MM.1S (cell line): ENCODE measurements at regions not wholly inside any gene's neighbourhood (a gene's known extent, or its start where the extent isn't known, plus 50 kb on each side); places are given as distances from the start of the nearest gene placed in this dataset.

Source experiments
- DNase-seq: peaks from one replicate; pipeline ENCODE4 v3.0.0-alpha.2; 2015
- H2AFZ ChIP-seq: fragments of 300-600 bp; sonication (generic); 2 replicates; pipeline ENCODE4 v1.6.0; 2016; ENCODE audit warnings: antibody characterized with exemption, low read length
- H3F3A ChIP-seq: fragments of 300-600 bp; sonication (generic); 2 replicates; pipeline ENCODE4 v1.6.1; 2016; ENCODE audit warnings: mild to moderate bottlenecking, antibody characterized with exemption, low read length, moderate library complexity, mixed read lengths; ENCODE audit not compliant: insufficient read depth
- H3K27ac ChIP-seq: fragments of 300-600 bp; sonication (generic); 2 replicates; pipeline ENCODE4 v1.5.1; 2016; ENCODE audit warnings: mild to moderate bottlenecking, low read length
- H3K27me3 ChIP-seq: fragments of 300-600 bp; sonication (generic); replicated peaks from 2 replicates; pipeline ENCODE4 v1.6.0; 2016; ENCODE audit warnings: low read length; ENCODE audit not compliant: insufficient read depth
- H3K36me3 ChIP-seq: fragments of 300-600 bp; sonication (generic); replicated peaks from 2 replicates; pipeline ENCODE4 v1.6.1; 2016; ENCODE audit warnings: mild to moderate bottlenecking, low read length, mixed read lengths; ENCODE audit not compliant: insufficient read depth
- H3K4me1 ChIP-seq: fragments of 300-600 bp; sonication (generic); 2 replicates; pipeline ENCODE4 v1.6.1; 2016; ENCODE audit warnings: low read length, mixed read lengths
- H3K4me2 ChIP-seq: fragments of 300-600 bp; sonication (generic); 2 replicates; pipeline ENCODE4 v1.6.0; 2016; ENCODE audit warnings: low read depth, low read length
- H3K4me3 ChIP-seq: fragments of 300-600 bp; sonication (generic); 2 replicates; pipeline ENCODE4 v1.5.1; 2016; ENCODE audit warnings: low read length, mixed read lengths
- H3K79me2 ChIP-seq: fragments of 300-600 bp; sonication (generic); 2 replicates; pipeline ENCODE4 v1.6.1; 2016; ENCODE audit warnings: mixed run types, low read length, mixed read lengths
- H3K9ac ChIP-seq: fragments of 300-600 bp; sonication (generic); 2 replicates; pipeline ENCODE4 v1.6.1; 2016; ENCODE audit warnings: low read length, mixed read lengths
- H3K9me2 ChIP-seq: fragments of 300-600 bp; sonication (generic); replicated peaks from 2 replicates; pipeline ENCODE4 v1.6.1; 2016; ENCODE audit warnings: mild to moderate bottlenecking, low read length, mixed read lengths; ENCODE audit not compliant: insufficient read depth
- H3K9me3 ChIP-seq: fragments of 300-600 bp; sonication (generic); replicated peaks from 2 replicates; pipeline ENCODE4 v1.6.1; 2016; ENCODE audit warnings: mild to moderate bottlenecking, low read length, mixed read lengths; ENCODE audit not compliant: insufficient read depth
- H4K20me1 ChIP-seq: fragments of 300-600 bp; sonication (generic); 2 replicates; pipeline ENCODE4 v1.6.1; 2016; ENCODE audit warnings: mild to moderate bottlenecking, low read length, moderate library complexity, mixed read lengths; ENCODE audit not compliant: insufficient read depth
- EZH2 ChIP-seq: fragments of 300-600 bp; sonication (generic); optimal IDR thresholded peaks from 2 replicates; pipeline ENCODE3; 2017; ENCODE audit warnings: low read depth, mild to moderate bottlenecking, antibody characterized with exemption, low read length, mixed read lengths
- EZH2phosphoT487 ChIP-seq: fragments of 300-600 bp; sonication (generic); IDR thresholded peaks from 2 replicates; pipeline ENCODE4 v1.6.1; 2018; ENCODE audit warnings: antibody characterized with exemption, low read length
- TF ChIP-seq, protein P1 (sequence below): fragments of 300-600 bp; sonication (generic); IDR thresholded peaks from 2 replicates; pipeline ENCODE4 v1.5.1; 2016; ENCODE audit warnings: antibody characterized with exemption, low read length, mixed read lengths

DNA sequence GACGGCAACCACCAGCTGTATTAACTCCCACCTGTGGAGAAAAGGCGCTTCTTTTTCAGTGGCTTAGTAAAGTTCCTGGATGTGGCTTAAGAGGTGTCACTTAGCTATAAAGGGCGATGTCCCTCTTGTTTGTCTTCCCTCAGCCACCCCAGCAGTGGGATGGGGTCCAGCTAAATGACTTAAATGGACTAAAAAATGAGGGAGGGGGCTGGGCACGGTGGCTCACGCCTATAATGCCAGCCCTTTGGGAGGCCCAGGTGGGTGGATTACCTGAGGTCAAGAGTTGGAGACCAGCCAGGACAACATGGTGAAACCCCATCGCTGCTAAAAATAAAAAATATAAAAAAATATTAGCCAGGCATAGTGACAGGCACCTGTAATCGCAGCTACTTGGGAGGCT lies 667.5 kb upstream of the RBFOX1 start:
- Histone ChIP-seq H3K4me1 (no peaks in the 10 kb centered on the region), H3K9ac (no peak overlapping the region), H3K79me2 (no peaks in the 10 kb centered on the region), H3F3A (no peaks in the 10 kb centered on the region), H3K27me3 (no peaks in the 10 kb centered on the region), H3K9me2 (no peaks in the 10 kb centered on the region), H4K20me1 (no peaks in the 10 kb centered on the region), H3K4me2 (no peak overlapping the region), H3K9me3 (no peaks in the 10 kb centered on the region), H3K27ac (no peak overlapping the region), H3K36me3 (no peaks in the 10 kb centered on the region), H3K4me3 (no peak overlapping the region), H2AFZ (no peak overlapping the region)
- TF ChIP-seq EZH2phosphoT487 (no peak), EZH2 (no peak)
- TF ChIP-seq, protein P1, sequence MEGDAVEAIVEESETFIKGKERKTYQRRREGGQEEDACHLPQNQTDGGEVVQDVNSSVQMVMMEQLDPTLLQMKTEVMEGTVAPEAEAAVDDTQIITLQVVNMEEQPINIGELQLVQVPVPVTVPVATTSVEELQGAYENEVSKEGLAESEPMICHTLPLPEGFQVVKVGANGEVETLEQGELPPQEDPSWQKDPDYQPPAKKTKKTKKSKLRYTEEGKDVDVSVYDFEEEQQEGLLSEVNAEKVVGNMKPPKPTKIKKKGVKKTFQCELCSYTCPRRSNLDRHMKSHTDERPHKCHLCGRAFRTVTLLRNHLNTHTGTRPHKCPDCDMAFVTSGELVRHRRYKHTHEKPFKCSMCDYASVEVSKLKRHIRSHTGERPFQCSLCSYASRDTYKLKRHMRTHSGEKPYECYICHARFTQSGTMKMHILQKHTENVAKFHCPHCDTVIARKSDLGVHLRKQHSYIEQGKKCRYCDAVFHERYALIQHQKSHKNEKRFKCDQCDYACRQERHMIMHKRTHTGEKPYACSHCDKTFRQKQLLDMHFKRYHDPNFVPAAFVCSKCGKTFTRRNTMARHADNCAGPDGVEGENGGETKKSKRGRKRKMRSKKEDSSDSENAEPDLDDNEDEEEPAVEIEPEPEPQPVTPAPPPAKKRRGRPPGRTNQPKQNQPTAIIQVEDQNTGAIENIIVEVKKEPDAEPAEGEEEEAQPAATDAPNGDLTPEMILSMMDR, result no peak
- DNase-seq, result no peak

DNA sequence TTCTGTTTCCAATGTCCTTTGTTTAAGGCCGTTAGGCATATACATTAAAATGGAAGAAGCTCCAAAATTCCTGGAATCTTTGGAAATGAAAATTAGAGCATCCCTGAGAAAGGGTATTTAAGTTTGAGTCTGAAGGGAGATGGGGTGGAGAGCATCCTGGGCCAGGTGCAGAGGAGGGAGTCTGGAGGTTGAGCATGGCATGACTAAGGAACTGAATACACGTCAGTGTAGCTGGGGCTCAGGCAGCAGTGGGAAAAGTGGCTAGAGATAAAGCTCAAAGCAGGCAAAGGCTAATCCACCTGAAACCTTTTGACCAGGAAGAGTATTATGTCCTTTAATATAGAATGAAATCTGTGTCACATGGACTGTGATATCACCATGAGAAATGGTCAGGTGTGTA lies 669.0 kb upstream of the RBFOX1 start:
- Histone ChIP-seq H3F3A (no peaks in the 10 kb centered on the region), H3K4me1 (no peaks in the 10 kb centered on the region), H3K27me3 (no peaks in the 10 kb centered on the region), H3K9ac (no peak overlapping the region), H3K4me2 (no peak overlapping the region), H3K9me3 (no peaks in the 10 kb centered on the region), H3K4me3 (no peak overlapping the region), H3K27ac (no peak overlapping the region), H3K36me3 (no peaks in the 10 kb centered on the region), H3K9me2 (no peaks in the 10 kb centered on the region), H3K79me2 (no peaks in the 10 kb centered on the region), H4K20me1 (no peaks in the 10 kb centered on the region), H2AFZ (no peak overlapping the region)
- DNase-seq, result no peak
- TF ChIP-seq EZH2phosphoT487 (no peak), EZH2 (no peak)
- TF ChIP-seq, protein P1, result no peak

DNA sequence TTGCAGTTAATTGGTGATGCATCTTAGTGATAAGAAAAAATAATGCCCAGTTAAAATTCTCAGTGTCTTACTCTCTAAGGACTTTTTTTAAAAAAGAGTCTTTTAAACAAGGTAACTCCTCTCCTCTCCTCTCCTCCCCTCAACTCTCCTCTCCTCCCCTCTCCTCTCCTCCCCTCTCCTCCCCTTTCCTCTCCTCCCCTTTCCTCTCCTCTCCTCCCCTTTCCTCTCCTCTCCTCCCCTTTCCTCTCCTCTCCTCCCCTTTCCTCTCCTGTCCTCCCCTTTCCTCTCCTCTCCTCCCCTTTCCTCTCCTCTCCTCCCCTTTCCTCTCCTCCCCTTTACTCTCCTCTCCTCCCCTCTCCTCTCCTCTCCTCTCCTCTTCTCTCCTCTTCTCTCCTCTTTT lies 675.9 kb upstream of the RBFOX1 start:
- no peaks in the 10 kb centered on the region for H3F3A ChIP-seq
- H3K9ac ChIP-seq, result no peak overlapping the region
- TF ChIP-seq EZH2phosphoT487, result no peak
- TF ChIP-seq, protein P1, result no peak
- TF ChIP-seq EZH2, result no peak
- H3K9me2 ChIP-seq, result no peaks in the 10 kb centered on the region
- no peak for DNase-seq
- H3K4me3 ChIP-seq, result no peak overlapping the region
- no peak overlapping the region for H3K4me2 ChIP-seq
- no peak overlapping the region for H3K27ac ChIP-seq
- no peaks in the 10 kb centered on the region for H3K79me2 ChIP-seq
- no peaks in the 10 kb centered on the region for H3K9me3 ChIP-seq
- no peaks in the 10 kb centered on the region for H4K20me1 ChIP-seq
- H3K27me3 ChIP-seq, result no peaks in the 10 kb centered on the region
- H3K36me3 ChIP-seq, result no peaks in the 10 kb centered on the region
- no peaks in the 10 kb centered on the region for H3K4me1 ChIP-seq
- no peak overlapping the region for H2AFZ ChIP-seq

DNA sequence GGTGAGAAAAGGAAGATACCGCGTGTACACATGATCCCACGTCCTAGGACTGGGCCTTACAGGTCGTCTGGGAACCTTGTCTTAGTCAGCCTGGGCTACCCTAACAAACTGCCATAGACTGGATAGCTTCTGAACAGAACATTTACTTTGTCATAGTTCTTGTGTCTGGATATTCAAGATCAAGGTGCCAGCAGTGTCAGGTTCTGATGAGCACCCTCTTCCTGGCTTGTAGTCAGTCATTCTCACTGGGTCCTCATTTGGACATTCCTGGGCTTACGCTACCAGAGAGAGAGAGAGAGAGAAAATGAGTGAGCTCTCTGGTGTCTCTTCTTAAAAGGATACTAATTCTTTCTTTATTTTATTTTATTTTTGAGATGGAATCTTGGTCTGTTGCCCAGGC lies 685.8 kb upstream of the RBFOX1 start:
- Histone ChIP-seq H3K27me3 (no peaks in the 10 kb centered on the region), H3K9me2 (no peaks in the 10 kb centered on the region), H3K4me2 (no peak overlapping the region), H2AFZ (no peak overlapping the region), H3K9me3 (no peaks in the 10 kb centered on the region), H3K36me3 (no peaks in the 10 kb centered on the region), H3K4me1 (peaks cover 7% of the 10 kb centered on the region; the same call in 1 of the 2 replicates), H3K27ac (no peak overlapping the region), H3F3A (no peaks in the 10 kb centered on the region; the same call in 1 of the 2 replicates), H4K20me1 (no peaks in the 10 kb centered on the region), H3K9ac (no peak overlapping the region), H3K4me3 (no peak overlapping the region), H3K79me2 (no peaks in the 10 kb centered on the region)
- TF ChIP-seq EZH2 (no peak), EZH2phosphoT487 (no peak)
- TF ChIP-seq, protein P1, result no peak
- DNase-seq, result no peak
